GM12891 (cell line): ENCODE measurements at regions not wholly inside any gene's neighbourhood (a gene's known extent, or its start where the extent isn't known, plus 50 kb on each side); places are given as distances from the start of the nearest gene placed in this dataset.
"Not testable (repeated sequence)": the region's sequence is repeated elsewhere in the genome, so short reads cannot be mapped to it uniquely, and the experiment has no call there.

Experiments used
- POLR2A ChIP-seq: IDR thresholded peaks from 2 replicates; pipeline ENCODE4 v1.6.1; 2011; ENCODE audit warnings: low read depth, low read length, control low read depth
- POLR2AphosphoS5 ChIP-seq: IDR thresholded peaks from 2 replicates; pipeline ENCODE4 v1.6.1; 2011; ENCODE audit warnings: low read depth, low read length, control low read depth

DNA sequence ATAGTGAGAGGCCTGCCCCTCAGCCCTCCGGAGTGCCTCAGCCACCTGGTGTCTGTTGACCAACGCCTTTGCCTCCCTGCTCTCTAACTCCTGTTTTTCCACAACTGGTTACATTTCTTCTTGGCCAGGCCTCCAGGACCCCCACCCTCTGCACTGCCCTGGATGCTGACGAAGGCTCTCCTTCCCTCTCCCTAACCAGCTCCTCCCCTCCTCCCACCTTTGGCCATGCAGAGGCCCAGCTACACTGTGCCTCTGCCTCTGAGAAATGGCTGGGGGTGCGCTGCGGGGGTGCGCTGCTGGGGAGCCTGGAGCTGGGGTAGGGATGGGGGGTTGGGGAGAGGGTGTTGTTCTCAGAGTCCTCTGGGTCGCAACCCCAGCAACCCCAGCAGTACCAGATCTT, 57.3 kb downstream of the PROP1 start:
- not testable (repeated sequence) for TF ChIP-seq POLR2A, POLR2AphosphoS5
